H1 (cell line): ENCODE measurements at regions not wholly inside any gene's neighbourhood (a gene's known extent, or its start where the extent isn't known, plus 50 kb on each side); places are given as distances from the start of the nearest gene placed in this dataset.

Source experiments
- RXRA ChIP-seq: IDR thresholded peaks from 2 replicates; pipeline ENCODE4 v1.6.1; 2011; ENCODE audit warnings: low read depth, mild to moderate bottlenecking, low read length, moderate library complexity; ENCODE audit not compliant: insufficient read depth

DNA sequence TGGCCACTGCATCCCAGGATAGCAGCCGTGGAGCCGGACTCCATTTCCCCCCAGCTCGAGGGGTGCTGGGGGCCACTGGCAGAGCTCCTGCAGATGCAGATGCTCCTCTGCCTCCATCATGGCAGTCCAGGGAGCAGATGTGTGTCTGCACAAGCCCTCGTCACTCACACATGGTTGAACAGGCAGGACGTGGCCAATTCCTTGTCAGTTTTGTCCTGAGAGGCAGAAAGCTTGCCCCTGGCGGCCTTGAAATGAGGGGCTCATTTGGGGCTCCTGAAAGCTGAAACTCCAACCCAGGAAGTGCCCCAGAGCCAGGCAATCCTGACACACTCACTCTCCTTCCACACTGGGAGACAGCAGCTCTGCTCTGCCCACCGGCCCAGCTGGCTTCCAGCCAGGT, 100.9 kb upstream of the C14orf180 start (continued):
- no peak for TF ChIP-seq RXRA
